DND-41 (cell line): ENCODE measurements at regions not wholly inside any gene's neighbourhood (a gene's known extent, or its start where the extent isn't known, plus 50 kb on each side); places are given as distances from the start of the nearest gene placed in this dataset.

Source experiments
- ATAC-seq: fragments of 200-7000 bp; cut with Tn5 transposase; 3 replicates; pipeline ENCODE4 v1.9.1; 2021; ENCODE audit warnings: low read depth; ENCODE audit not compliant: insufficient read depth
- DNase-seq: peaks from one replicate; pipeline ENCODE4 v3.0.0-alpha.2; 2020
- H2AFZ ChIP-seq: 2 replicates; pipeline ENCODE4 v1.6.0; 2012; ENCODE audit warnings: low read depth, low read length
- H3K27ac ChIP-seq: 2 replicates; pipeline ENCODE4 v1.5.1; 2012; ENCODE audit warnings: low read length, inconsistent platforms
- H3K27me3 ChIP-seq: fragments of 200-600 bp; sonication (generic); 2 replicates; pipeline ENCODE4 v1.6.0; 2012; ENCODE audit warnings: low read length, mild to moderate bottlenecking, inconsistent platforms; ENCODE audit not compliant: insufficient read depth, poor library complexity
- H3K36me3 ChIP-seq: 2 replicates; pipeline ENCODE4 v1.5.1; 2012; ENCODE audit warnings: low read length, inconsistent platforms; ENCODE audit not compliant: insufficient read depth
- H3K4me1 ChIP-seq: 2 replicates; pipeline ENCODE4 v1.5.1; 2012; ENCODE audit warnings: mild to moderate bottlenecking, low read length; ENCODE audit not compliant: insufficient read depth
- H3K4me2 ChIP-seq: 2 replicates; pipeline ENCODE4 v1.6.0; 2012; ENCODE audit warnings: mild to moderate bottlenecking, moderate library complexity, low read length, inconsistent platforms; ENCODE audit not compliant: insufficient read depth
- H3K4me3 ChIP-seq, 2 experiments: fragments of 200-600 bp in 1 of 2; shearing (Covaris generic) in 1 of 2; 2 replicates each; pipeline ENCODE4 v1.5.1; 2012 to 2016; ENCODE audit warnings: inconsistent platforms in 2 of 2, low read length in 2 of 2, mild to moderate bottlenecking in 2 of 2, low read depth in 1 of 2, moderate library complexity in 1 of 2
- H3K79me2 ChIP-seq: 2 replicates; pipeline ENCODE4 v1.6.0; 2012; ENCODE audit warnings: low read length, inconsistent platforms; ENCODE audit not compliant: insufficient read depth
- H3K9ac ChIP-seq: 2 replicates; pipeline ENCODE4 v1.6.0; 2012; ENCODE audit warnings: low read depth, mild to moderate bottlenecking, inconsistent platforms, low read length, moderate library complexity
- H3K9me3 ChIP-seq: 2 replicates; pipeline ENCODE4 v1.5.1; 2012; ENCODE audit warnings: low read length, moderate library complexity, mild to moderate bottlenecking, inconsistent platforms; ENCODE audit not compliant: insufficient read depth, severe bottlenecking
- H4K20me1 ChIP-seq: 2 replicates; pipeline ENCODE4 v1.6.0; 2012; ENCODE audit warnings: low read length; ENCODE audit not compliant: insufficient read depth
- CTCF ChIP-seq: IDR thresholded peaks from 2 replicates; pipeline ENCODE4 v1.5.1; 2012; ENCODE audit warnings: borderline replicate concordance, low read length, moderate library complexity, mild to moderate bottlenecking; ENCODE audit not compliant: poor library complexity, severe bottlenecking; ENCODE audit errors: extremely low read depth
- EZH2 ChIP-seq: IDR thresholded peaks from 3 replicates; pipeline ENCODE4 v1.6.1; 2012; ENCODE audit warnings: borderline replicate concordance, low read depth, mild to moderate bottlenecking, moderate library complexity, low read length, inconsistent platforms; ENCODE audit not compliant: severe bottlenecking

- Histone ChIP-seq H3K9me3 (no peaks in the 10 kb centered on the region), H4K20me1 (no peaks in the 10 kb centered on the region), H2AFZ (no peak overlapping the region), H3K36me3 (no peaks in the 10 kb centered on the region), H3K27me3 (no peaks in the 10 kb centered on the region), H3K9ac (no peak overlapping the region), H3K4me3 (no peak overlapping the region), H3K79me2 (no peaks in the 10 kb centered on the region), H3K4me1 (no peaks in the 10 kb centered on the region), H3K27ac (no peak overlapping the region), H3K4me2 (no peak overlapping the region)
- ATAC-seq (no peak), DNase-seq (no peak)
- TF ChIP-seq CTCF (no peak), EZH2 (no peak)
These were observed 383.6 kb downstream of the SLITRK1 start for GRCh38 chr13:83498481-83499190.

DNA sequence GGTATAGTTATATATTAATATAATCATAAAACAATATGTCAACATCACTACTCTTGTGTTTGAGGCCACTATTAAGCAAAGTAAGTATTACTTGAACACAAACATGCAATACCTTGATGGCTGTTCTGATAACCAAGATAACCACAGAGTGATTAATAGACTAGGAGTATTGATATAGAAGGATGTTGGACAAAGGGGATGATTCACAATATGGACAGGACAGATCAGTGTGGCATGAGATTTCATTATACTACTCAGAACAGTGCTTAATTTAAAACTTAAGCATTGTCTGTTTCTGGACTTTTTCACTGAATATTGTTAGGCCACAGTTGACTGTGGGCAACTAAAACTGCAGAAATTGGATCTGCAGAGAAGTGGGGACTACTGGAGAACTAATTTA, 384.2 kb downstream of the SLITRK1 start:
- H4K20me1 ChIP-seq: no peaks in the 10 kb centered on the region
- H3K79me2 ChIP-seq: no peaks in the 10 kb centered on the region
- ATAC-seq: no peak
- H3K4me2 ChIP-seq: no peak overlapping the region
- no peaks in the 10 kb centered on the region for H3K27me3 ChIP-seq
- no peak overlapping the region for H2AFZ ChIP-seq
- H3K9me3 ChIP-seq: no peaks in the 10 kb centered on the region
- TF ChIP-seq EZH2 (no peak), CTCF (no peak)
- no peak overlapping the region for H3K4me3 ChIP-seq
- H3K4me1 ChIP-seq: no peaks in the 10 kb centered on the region
- no peaks in the 10 kb centered on the region for H3K36me3 ChIP-seq
- H3K27ac ChIP-seq: no peak overlapping the region
- DNase-seq: no peak
- H3K9ac ChIP-seq: no peak overlapping the region

DNA sequence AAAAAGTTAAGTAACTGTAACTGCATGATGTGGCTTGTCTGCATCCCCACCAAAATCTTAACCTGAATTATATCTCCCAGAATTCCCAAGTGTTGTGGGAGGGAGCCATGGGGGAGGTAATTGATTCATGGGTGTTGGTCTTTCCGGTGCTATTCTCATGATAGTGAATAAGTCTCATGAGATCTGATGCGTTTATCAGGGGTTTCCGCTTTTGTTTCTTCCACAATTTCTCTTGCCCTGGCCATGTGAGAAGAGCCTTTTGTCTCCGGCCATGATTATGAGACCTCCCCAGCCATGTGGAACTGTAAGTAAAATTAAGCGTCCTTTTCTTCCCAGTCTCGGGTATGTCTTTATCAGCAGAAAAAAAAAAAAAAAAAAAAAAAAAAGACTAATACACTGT, 385.8 kb downstream of the SLITRK1 start:
- no peaks in the 10 kb centered on the region for H4K20me1 ChIP-seq
- no peak overlapping the region for H3K4me3 ChIP-seq
- H3K27me3 ChIP-seq: no peaks in the 10 kb centered on the region
- TF ChIP-seq CTCF (no peak), EZH2 (no peak)
- no peak overlapping the region for H3K9ac ChIP-seq
- no peak for DNase-seq
- H3K4me1 ChIP-seq: no peaks in the 10 kb centered on the region
- H3K27ac ChIP-seq: no peak overlapping the region
- H2AFZ ChIP-seq: no peak overlapping the region
- H3K79me2 ChIP-seq: no peaks in the 10 kb centered on the region
- no peaks in the 10 kb centered on the region for H3K9me3 ChIP-seq
- ATAC-seq: no peak
- H3K36me3 ChIP-seq: no peaks in the 10 kb centered on the region
- H3K4me2 ChIP-seq: no peak overlapping the region

- Histone ChIP-seq H3K27me3 (no peaks in the 10 kb centered on the region), H3K79me2 (no peaks in the 10 kb centered on the region), H3K9ac (no peak overlapping the region), H3K9me3 (no peaks in the 10 kb centered on the region), H3K4me2 (no peak overlapping the region), H3K27ac (no peak overlapping the region), H3K36me3 (no peaks in the 10 kb centered on the region), H2AFZ (no peak overlapping the region), H4K20me1 (no peaks in the 10 kb centered on the region), H3K4me3 (no peak overlapping the region), H3K4me1 (no peaks in the 10 kb centered on the region)
- TF ChIP-seq CTCF (no peak), EZH2 (no peak)
- ATAC-seq (no peak), DNase-seq (no peak)
These were observed 397.2 kb downstream of the SLITRK1 start for GRCh38 chr13:83485101-83485500.
